IPS-18a (cell line): ENCODE measurements at regions not wholly inside any gene's neighbourhood (a gene's known extent, or its start where the extent isn't known, plus 50 kb on each side); places are given as distances from the start of the nearest gene placed in this dataset.

ENCODE experiments used
- H3K27ac ChIP-seq: one replicate; pipeline ENCODE4 v1.5.1; 2013; ENCODE audit warnings: low read length
- H3K27me3 ChIP-seq: one replicate; pipeline ENCODE4 v1.6.1; 2013; ENCODE audit warnings: mild to moderate bottlenecking, low read length; ENCODE audit not compliant: control insufficient read depth, insufficient read depth
- H3K36me3 ChIP-seq: one replicate; pipeline ENCODE4 v1.6.1; 2013; ENCODE audit warnings: low read depth, low read length; ENCODE audit not compliant: control insufficient read depth
- H3K4me1 ChIP-seq: one replicate; pipeline ENCODE4 v1.6.1; 2013; ENCODE audit warnings: low read depth, low read length; ENCODE audit not compliant: control insufficient read depth
- H3K4me3 ChIP-seq: one replicate; pipeline ENCODE4 v1.5.1; 2013; ENCODE audit warnings: low read length
- H3K9ac ChIP-seq: one replicate; pipeline ENCODE4 v1.6.1; 2013; ENCODE audit warnings: mild to moderate bottlenecking, low read length, moderate library complexity
- H3K9me3 ChIP-seq: one replicate; pipeline ENCODE4 v1.6.1; 2013; ENCODE audit warnings: low read depth, low read length; ENCODE audit not compliant: control insufficient read depth

GRCh38 chr2:221778025-221778424, 205.9 kb upstream of the EPHA4 start:
- Histone ChIP-seq H3K4me3 (no peak overlapping the region), H3K27ac (no peak overlapping the region), H3K4me1 (peaks cover 17% of the 10 kb centered on the region), H3K9me3 (no peaks in the 10 kb centered on the region), H3K9ac (no peak overlapping the region), H3K27me3 (no peaks in the 10 kb centered on the region), H3K36me3 (no peaks in the 10 kb centered on the region)

GRCh38 chr2:221777119-221777518, 205.0 kb upstream of the EPHA4 start:
- Histone ChIP-seq H3K27ac (no peak overlapping the region), H3K9me3 (no peaks in the 10 kb centered on the region), H3K27me3 (no peaks in the 10 kb centered on the region), H3K9ac (no peak overlapping the region), H3K4me3 (no peak overlapping the region), H3K36me3 (no peaks in the 10 kb centered on the region), H3K4me1 (peaks cover 17% of the 10 kb centered on the region)

- no peak overlapping the region for H3K4me3 ChIP-seq
- no peak overlapping the region for H3K27ac ChIP-seq
- no peaks in the 10 kb centered on the region for H3K27me3 ChIP-seq
- no peak overlapping the region for H3K9ac ChIP-seq
- peaks cover 14% of the 10 kb centered on the region for H3K4me1 ChIP-seq
- no peaks in the 10 kb centered on the region for H3K36me3 ChIP-seq
- no peaks in the 10 kb centered on the region for H3K9me3 ChIP-seq
These were observed 203.0 kb upstream of the EPHA4 start for GRCh38 chr2:221775096-221775495.

GRCh38 chr2:221774136-221774535, 202.0 kb upstream of the EPHA4 start:
- H3K4me3 ChIP-seq = no peak overlapping the region
- peaks cover 9% of the 10 kb centered on the region for H3K4me1 ChIP-seq
- H3K27me3 ChIP-seq = no peaks in the 10 kb centered on the region
- no peak overlapping the region for H3K27ac ChIP-seq
- H3K9me3 ChIP-seq = no peaks in the 10 kb centered on the region
- no peaks in the 10 kb centered on the region for H3K36me3 ChIP-seq
- H3K9ac ChIP-seq = no peak overlapping the region

GRCh38 chr2:221771297-221771696, 199.2 kb upstream of the EPHA4 start:
- Histone ChIP-seq H3K4me3 (no peak overlapping the region), H3K36me3 (no peaks in the 10 kb centered on the region), H3K9me3 (no peaks in the 10 kb centered on the region)

GRCh38 chr2:221767106-221768012, 195.3 kb upstream of the EPHA4 start:
- Histone ChIP-seq H3K9ac (no peak overlapping the region), H3K4me1 (peaks cover 3% of the 10 kb centered on the region), H3K27ac (no peak overlapping the region), H3K36me3 (no peaks in the 10 kb centered on the region), H3K9me3 (no peaks in the 10 kb centered on the region), H3K27me3 (no peaks in the 10 kb centered on the region), H3K4me3 (no peak overlapping the region)

More at GRCh38 chr2:221771297-221771696, 199.2 kb upstream of the EPHA4 start:
- Histone ChIP-seq H3K9ac (no peak overlapping the region), H3K4me1 (peaks cover 9% of the 10 kb centered on the region), H3K27me3 (no peaks in the 10 kb centered on the region), H3K27ac (no peak overlapping the region)

GRCh38 chr2:221762496-221762895, 190.4 kb upstream of the EPHA4 start:
- Histone ChIP-seq H3K27ac (no peak overlapping the region), H3K36me3 (no peaks in the 10 kb centered on the region), H3K4me1 (no peaks in the 10 kb centered on the region), H3K4me3 (no peak overlapping the region), H3K9ac (no peak overlapping the region), H3K9me3 (no peaks in the 10 kb centered on the region), H3K27me3 (no peaks in the 10 kb centered on the region)

- Histone ChIP-seq H3K36me3 (no peaks in the 10 kb centered on the region), H3K9me3 (no peaks in the 10 kb centered on the region), H3K27me3 (no peaks in the 10 kb centered on the region), H3K4me3 (no peak overlapping the region), H3K27ac (no peak overlapping the region), H3K9ac (no peak overlapping the region), H3K4me1 (no peaks in the 10 kb centered on the region)
These were observed 189.2 kb upstream of the EPHA4 start for GRCh38 chr2:221761260-221761659.

- no peaks in the 10 kb centered on the region for H3K9me3 ChIP-seq
- no peak overlapping the region for H3K4me3 ChIP-seq
- no peaks in the 10 kb centered on the region for H3K36me3 ChIP-seq
- H3K4me1 ChIP-seq = no peaks in the 10 kb centered on the region
- H3K9ac ChIP-seq = no peak overlapping the region
- no peaks in the 10 kb centered on the region for H3K27me3 ChIP-seq
- H3K27ac ChIP-seq = no peak overlapping the region
These were observed 186.0 kb upstream of the EPHA4 start for GRCh38 chr2:221758076-221758475.

- H3K4me3 ChIP-seq = no peak overlapping the region
- no peak overlapping the region for H3K27ac ChIP-seq
- no peaks in the 10 kb centered on the region for H3K27me3 ChIP-seq
These were observed 181.3 kb upstream of the EPHA4 start for GRCh38 chr2:221753401-221753800.

GRCh38 chr2:221752781-221753180, 180.7 kb upstream of the EPHA4 start:
- no peak overlapping the region for H3K9ac ChIP-seq
- no peaks in the 10 kb centered on the region for H3K9me3 ChIP-seq
- no peak overlapping the region for H3K4me3 ChIP-seq
- H3K4me1 ChIP-seq = no peaks in the 10 kb centered on the region
- no peaks in the 10 kb centered on the region for H3K36me3 ChIP-seq
- H3K27ac ChIP-seq = no peak overlapping the region
- H3K27me3 ChIP-seq = no peaks in the 10 kb centered on the region

More at GRCh38 chr2:221753401-221753800, 181.3 kb upstream of the EPHA4 start:
- Histone ChIP-seq H3K36me3 (no peaks in the 10 kb centered on the region), H3K9ac (no peak overlapping the region), H3K4me1 (no peaks in the 10 kb centered on the region), H3K9me3 (no peaks in the 10 kb centered on the region)

- H3K4me3 ChIP-seq = no peak overlapping the region
- H3K36me3 ChIP-seq = no peaks in the 10 kb centered on the region
- H3K27me3 ChIP-seq = no peaks in the 10 kb centered on the region
- H3K9me3 ChIP-seq = no peaks in the 10 kb centered on the region
- no peak overlapping the region for H3K27ac ChIP-seq
- no peak overlapping the region for H3K9ac ChIP-seq
- no peaks in the 10 kb centered on the region for H3K4me1 ChIP-seq
These were observed 178.2 kb upstream of the EPHA4 start for GRCh38 chr2:221750316-221750715.
